H1 (cell line): ENCODE measurements at regions not wholly inside any gene's neighbourhood (a gene's known extent, or its start where the extent isn't known, plus 50 kb on each side); places are given as distances from the start of the nearest gene placed in this dataset.

Experiments used
- CHD1 ChIP-seq: IDR thresholded peaks from 2 replicates; pipeline ENCODE4 v1.6.1; 2012; ENCODE audit warnings: low read depth, low read length, improper control_type of control experiment
- CHD7 ChIP-seq: fragments of 300-600 bp; sonication (generic); IDR thresholded peaks from 2 replicates; pipeline ENCODE4 v1.7.1; 2012; ENCODE audit warnings: low read length, moderate library complexity, mild to moderate bottlenecking, inconsistent platforms; ENCODE audit not compliant: insufficient replicate concordance
- NANOG ChIP-seq: IDR thresholded peaks from 2 replicates; pipeline ENCODE4 v1.6.1; 2011; ENCODE audit warnings: low read length, low read depth, mild to moderate bottlenecking, inconsistent platforms; ENCODE audit not compliant: insufficient read depth, poor library complexity, severe bottlenecking
- POLR2A ChIP-seq, 2 experiments: IDR thresholded peaks; 1 replicate in 1 of 2; 2 replicates in 1 of 2; pipeline ENCODE4 v1.6.1; 2011; ENCODE audit warnings: low read depth in 2 of 2, low read length in 2 of 2, mild to moderate bottlenecking in 2 of 2; ENCODE audit errors: control extremely low read depth in 1 of 2
- TF ChIP-seq, protein P1 (sequence below): IDR thresholded peaks from 2 replicates; pipeline ENCODE4 v1.6.1; 2011; ENCODE audit warnings: low read depth, mild to moderate bottlenecking, low read length; ENCODE audit not compliant: insufficient read depth
- TF ChIP-seq, protein P2 (sequence below), 3 experiments: IDR thresholded peaks; 1 replicate in 2 of 3; 2 replicates in 1 of 3; pipeline versions ENCODE4 v1.5.1 to v1.6.1; 2011; ENCODE audit warnings: low read length in 3 of 3, mild to moderate bottlenecking in 3 of 3, inconsistent platforms in 2 of 3, low read depth in 1 of 3, moderate library complexity in 1 of 3; ENCODE audit not compliant: insufficient read depth in 1 of 3; ENCODE audit errors: control extremely low read depth in 1 of 3

GRCh38 chr2:136310797-136311603, 193.1 kb upstream of the CXCR4 start:
- TF ChIP-seq POLR2A (IDR thresholded peaks at IDR 0.05; ENCODE audit: control extremely low read depth in 1 of 2, low read depth in 2 of 2, low read length in 2 of 2) (no peak), NANOG (no peak), CHD7 (no peak), CHD1 (no peak)
- TF ChIP-seq, protein P1, sequence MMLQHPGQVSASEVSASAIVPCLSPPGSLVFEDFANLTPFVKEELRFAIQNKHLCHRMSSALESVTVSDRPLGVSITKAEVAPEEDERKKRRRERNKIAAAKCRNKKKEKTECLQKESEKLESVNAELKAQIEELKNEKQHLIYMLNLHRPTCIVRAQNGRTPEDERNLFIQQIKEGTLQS: no peak
- TF ChIP-seq, protein P2, sequence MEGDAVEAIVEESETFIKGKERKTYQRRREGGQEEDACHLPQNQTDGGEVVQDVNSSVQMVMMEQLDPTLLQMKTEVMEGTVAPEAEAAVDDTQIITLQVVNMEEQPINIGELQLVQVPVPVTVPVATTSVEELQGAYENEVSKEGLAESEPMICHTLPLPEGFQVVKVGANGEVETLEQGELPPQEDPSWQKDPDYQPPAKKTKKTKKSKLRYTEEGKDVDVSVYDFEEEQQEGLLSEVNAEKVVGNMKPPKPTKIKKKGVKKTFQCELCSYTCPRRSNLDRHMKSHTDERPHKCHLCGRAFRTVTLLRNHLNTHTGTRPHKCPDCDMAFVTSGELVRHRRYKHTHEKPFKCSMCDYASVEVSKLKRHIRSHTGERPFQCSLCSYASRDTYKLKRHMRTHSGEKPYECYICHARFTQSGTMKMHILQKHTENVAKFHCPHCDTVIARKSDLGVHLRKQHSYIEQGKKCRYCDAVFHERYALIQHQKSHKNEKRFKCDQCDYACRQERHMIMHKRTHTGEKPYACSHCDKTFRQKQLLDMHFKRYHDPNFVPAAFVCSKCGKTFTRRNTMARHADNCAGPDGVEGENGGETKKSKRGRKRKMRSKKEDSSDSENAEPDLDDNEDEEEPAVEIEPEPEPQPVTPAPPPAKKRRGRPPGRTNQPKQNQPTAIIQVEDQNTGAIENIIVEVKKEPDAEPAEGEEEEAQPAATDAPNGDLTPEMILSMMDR (IDR thresholded peaks at IDR 0.05; ENCODE audit: control extremely low read depth in 1 of 3, insufficient read depth in 1 of 3, low read depth in 1 of 3, low read length in 3 of 3): no peak
